RWPE2 (cell line): ENCODE measurements at regions not wholly inside any gene's neighbourhood (a gene's known extent, or its start where the extent isn't known, plus 50 kb on each side); places are given as distances from the start of the nearest gene placed in this dataset.

Experiments used
- ATAC-seq: fragments of 200-7000 bp; cut with Tn5 transposase; 3 replicates; pipeline ENCODE4 v1.9.1; 2021; ENCODE audit warnings: low read depth
- DNase-seq: peaks from one replicate; pipeline ENCODE4 v3.0.0-alpha.2; 2020; ENCODE audit warnings: low spot score
- H3K27ac ChIP-seq: fragments of 450-650 bp; 2 replicates; pipeline ENCODE4 v1.5.1; 2017; ENCODE audit warnings: mild to moderate bottlenecking; ENCODE audit not compliant: poor library complexity, severe bottlenecking
- H3K27me3 ChIP-seq: fragments of 250-450 bp; sonication (Bioruptor Pico); 2 replicates; pipeline ENCODE4 v1.5.1; 2021; ENCODE audit warnings: mild to moderate bottlenecking, moderate library complexity; ENCODE audit not compliant: insufficient read depth, poor library complexity, severe bottlenecking
- H3K36me3 ChIP-seq: fragments of 250-450 bp; sonication (Bioruptor Pico); 2 replicates; pipeline ENCODE4 v1.5.1; 2020; ENCODE audit warnings: low read depth, mild to moderate bottlenecking, moderate library complexity
- H3K4me1 ChIP-seq: fragments of 250-450 bp; sonication (Bioruptor Pico); 2 replicates; pipeline ENCODE4 v1.5.1; 2021; ENCODE audit warnings: mild to moderate bottlenecking, moderate library complexity; ENCODE audit not compliant: insufficient read depth, poor library complexity, severe bottlenecking
- H3K4me3 ChIP-seq: fragments of 250-450 bp; sonication (Bioruptor Pico); 2 replicates; pipeline ENCODE4 v1.5.1; 2021; ENCODE audit warnings: mild to moderate bottlenecking, moderate library complexity; ENCODE audit not compliant: severe bottlenecking
- H3K9me3 ChIP-seq: fragments of 250-450 bp; sonication (Bioruptor Pico); 2 replicates; pipeline ENCODE4 v1.5.1; 2021; ENCODE audit warnings: mild to moderate bottlenecking, moderate library complexity; ENCODE audit not compliant: severe bottlenecking
- TF ChIP-seq, protein P1 (sequence below): fragments of 450-650 bp; IDR thresholded peaks from one replicate; pipeline ENCODE4 v1.5.1; 2017; ENCODE audit warnings: mild to moderate bottlenecking, moderate library complexity; ENCODE audit not compliant: poor library complexity, severe bottlenecking

DNA sequence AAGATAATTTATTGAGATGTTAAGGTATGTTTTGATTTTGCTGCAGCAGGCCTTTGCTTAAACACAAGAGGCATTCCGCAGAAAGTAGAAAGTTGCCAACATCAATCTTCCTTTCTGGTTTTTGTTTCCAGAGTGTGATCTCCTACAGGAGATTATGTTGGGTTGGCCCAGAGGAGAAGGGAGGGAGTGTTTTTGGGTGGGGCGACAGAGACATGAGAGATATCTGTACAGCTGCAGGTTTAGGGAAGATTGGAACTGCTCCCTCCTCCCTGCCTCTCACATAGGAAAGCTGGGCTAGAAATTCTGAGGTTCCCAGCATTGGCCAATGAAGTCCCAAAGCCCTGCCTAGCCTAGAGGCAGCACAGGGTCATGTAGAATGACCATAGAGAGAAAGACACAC lies 211.0 kb downstream of the CEMIP2 start:
- no peak overlapping the region for H3K27ac ChIP-seq
- no peak overlapping the region for H3K4me3 ChIP-seq
- H3K36me3 ChIP-seq = no peaks in the 10 kb centered on the region
- DNase-seq (no peak), ATAC-seq (no peak)
- no peaks in the 10 kb centered on the region for H3K9me3 ChIP-seq
- H3K4me1 ChIP-seq = no peaks in the 10 kb centered on the region
- peaks cover 10% of the 10 kb centered on the region for H3K27me3 ChIP-seq
- TF ChIP-seq, protein P1, sequence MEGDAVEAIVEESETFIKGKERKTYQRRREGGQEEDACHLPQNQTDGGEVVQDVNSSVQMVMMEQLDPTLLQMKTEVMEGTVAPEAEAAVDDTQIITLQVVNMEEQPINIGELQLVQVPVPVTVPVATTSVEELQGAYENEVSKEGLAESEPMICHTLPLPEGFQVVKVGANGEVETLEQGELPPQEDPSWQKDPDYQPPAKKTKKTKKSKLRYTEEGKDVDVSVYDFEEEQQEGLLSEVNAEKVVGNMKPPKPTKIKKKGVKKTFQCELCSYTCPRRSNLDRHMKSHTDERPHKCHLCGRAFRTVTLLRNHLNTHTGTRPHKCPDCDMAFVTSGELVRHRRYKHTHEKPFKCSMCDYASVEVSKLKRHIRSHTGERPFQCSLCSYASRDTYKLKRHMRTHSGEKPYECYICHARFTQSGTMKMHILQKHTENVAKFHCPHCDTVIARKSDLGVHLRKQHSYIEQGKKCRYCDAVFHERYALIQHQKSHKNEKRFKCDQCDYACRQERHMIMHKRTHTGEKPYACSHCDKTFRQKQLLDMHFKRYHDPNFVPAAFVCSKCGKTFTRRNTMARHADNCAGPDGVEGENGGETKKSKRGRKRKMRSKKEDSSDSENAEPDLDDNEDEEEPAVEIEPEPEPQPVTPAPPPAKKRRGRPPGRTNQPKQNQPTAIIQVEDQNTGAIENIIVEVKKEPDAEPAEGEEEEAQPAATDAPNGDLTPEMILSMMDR = no peak

DNA sequence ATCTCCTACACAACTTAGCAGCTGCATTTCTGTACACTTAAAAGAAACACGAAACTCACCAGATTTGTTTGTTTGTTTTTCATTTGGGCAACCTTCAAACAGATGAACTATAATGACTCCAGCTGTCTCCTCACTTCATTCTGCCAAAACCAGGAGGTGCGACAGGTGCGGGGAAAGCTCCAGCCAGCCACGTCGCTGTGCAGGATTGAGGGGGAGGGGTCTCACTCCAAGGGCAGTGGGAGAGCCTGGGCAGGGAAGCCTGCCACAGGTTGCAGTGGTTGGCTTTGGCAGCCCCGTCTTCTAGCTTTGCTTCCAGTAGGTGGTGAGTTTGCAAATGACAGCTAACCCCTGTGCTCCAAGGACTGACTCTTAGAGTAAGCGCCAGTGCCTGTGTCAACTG lies 215.8 kb downstream of the CEMIP2 start:
- TF ChIP-seq, protein P1 = no peak
- no peak for DNase-seq
- no peaks in the 10 kb centered on the region for H3K36me3 ChIP-seq

DNA sequence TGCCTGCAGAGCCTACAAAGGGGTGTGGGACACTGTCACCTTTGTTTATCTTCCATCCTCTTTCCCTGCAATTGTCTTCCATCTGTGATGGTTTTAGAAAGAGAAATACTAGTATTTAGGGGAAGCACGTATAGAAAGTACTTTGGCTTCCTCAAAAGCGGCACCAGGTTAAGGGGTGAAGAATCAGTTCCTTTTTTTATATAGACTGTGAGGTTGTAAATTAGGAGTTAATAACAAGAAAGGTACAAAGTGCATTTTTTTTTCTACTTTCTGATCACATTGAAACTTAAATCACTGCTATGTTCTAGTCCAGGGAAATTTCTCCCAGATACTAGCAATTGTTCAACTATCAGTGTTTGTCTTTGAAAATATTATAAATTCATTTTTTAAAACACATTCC lies 219.3 kb downstream of the CEMIP2 start:
- no peak for ATAC-seq
- DNase-seq = no peak
- Histone ChIP-seq H3K27ac (no peak overlapping the region), H3K4me1 (no peaks in the 10 kb centered on the region), H3K36me3 (no peaks in the 10 kb centered on the region), H3K4me3 (no peak overlapping the region), H3K9me3 (no peaks in the 10 kb centered on the region), H3K27me3 (peaks cover 49% of the 10 kb centered on the region)
- TF ChIP-seq, protein P1 = no peak

More for the DNA sequence above, 215.8 kb downstream of the CEMIP2 start:
- Histone ChIP-seq H3K27me3 (peaks cover 46% of the 10 kb centered on the region), H3K27ac (no peak overlapping the region), H3K4me1 (no peaks in the 10 kb centered on the region), H3K4me3 (no peak overlapping the region), H3K9me3 (no peaks in the 10 kb centered on the region)
- no peak for ATAC-seq

DNA sequence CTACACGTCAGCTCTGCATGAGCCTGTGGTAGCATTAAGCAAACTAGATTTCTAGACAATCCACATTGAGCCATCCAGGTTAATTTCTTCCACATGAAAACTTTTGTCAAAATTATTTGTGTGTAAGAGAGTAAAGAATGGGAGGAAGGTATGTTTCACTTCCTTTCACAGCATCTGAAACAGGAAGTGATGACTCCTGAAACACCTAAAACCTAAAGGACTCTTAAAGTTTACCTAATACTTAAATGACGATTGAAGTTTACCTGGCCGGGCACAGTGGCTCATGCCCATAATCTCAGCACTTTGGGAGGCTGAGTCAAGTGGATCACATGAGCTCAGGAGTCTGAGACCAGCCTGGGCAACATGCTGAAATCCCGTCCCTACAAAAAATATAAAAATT lies 223.8 kb downstream of the CEMIP2 start:
- no peak for ATAC-seq
- Histone ChIP-seq H3K4me3 (no peak overlapping the region), H3K9me3 (no peaks in the 10 kb centered on the region), H3K27ac (no peak overlapping the region), H3K27me3 (peaks cover 16% of the 10 kb centered on the region), H3K36me3 (no peaks in the 10 kb centered on the region), H3K4me1 (no peaks in the 10 kb centered on the region)
- TF ChIP-seq, protein P1 = no peak
- no peak for DNase-seq

DNA sequence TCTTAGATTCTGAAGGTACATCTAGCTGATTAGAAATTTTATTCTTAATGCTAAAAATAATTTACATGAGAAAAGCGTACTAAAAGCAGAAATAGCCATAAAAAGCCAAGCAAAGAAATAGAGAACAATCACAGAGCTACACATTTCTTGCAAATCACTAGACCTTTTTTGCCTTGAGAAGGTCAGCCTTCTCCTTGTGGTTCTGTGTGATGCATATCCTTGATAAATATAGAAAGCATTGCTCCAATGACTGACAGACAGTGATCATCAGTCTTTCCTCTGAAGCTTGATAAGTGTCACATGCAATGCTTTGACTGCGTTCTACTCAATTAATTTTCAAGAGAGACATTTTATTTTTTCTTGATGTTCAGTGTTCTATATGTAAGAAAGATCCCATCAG lies 226.9 kb downstream of the CEMIP2 start:
- H3K27me3 ChIP-seq = peaks cover 2% of the 10 kb centered on the region
- no peak for ATAC-seq
- H3K4me3 ChIP-seq = no peak overlapping the region
- TF ChIP-seq, protein P1 = no peak
- H3K9me3 ChIP-seq = no peaks in the 10 kb centered on the region
- no peak overlapping the region for H3K27ac ChIP-seq
- DNase-seq = no peak
- no peaks in the 10 kb centered on the region for H3K36me3 ChIP-seq
- H3K4me1 ChIP-seq = no peaks in the 10 kb centered on the region
